HK-2 (cell line): ENCODE measurements at regions not wholly inside any gene's neighbourhood (a gene's known extent, or its start where the extent isn't known, plus 50 kb on each side); places are given as distances from the start of the nearest gene placed in this dataset.
"Not testable (repeated sequence)": the region's sequence is repeated elsewhere in the genome, so short reads cannot be mapped to it uniquely, and the experiment has no call there.

Experiments used
- DNase-seq: peaks from one replicate; pipeline ENCODE4 v3.0.0-alpha.2; 2018; ENCODE audit not compliant: unreplicated experiment

DNA sequence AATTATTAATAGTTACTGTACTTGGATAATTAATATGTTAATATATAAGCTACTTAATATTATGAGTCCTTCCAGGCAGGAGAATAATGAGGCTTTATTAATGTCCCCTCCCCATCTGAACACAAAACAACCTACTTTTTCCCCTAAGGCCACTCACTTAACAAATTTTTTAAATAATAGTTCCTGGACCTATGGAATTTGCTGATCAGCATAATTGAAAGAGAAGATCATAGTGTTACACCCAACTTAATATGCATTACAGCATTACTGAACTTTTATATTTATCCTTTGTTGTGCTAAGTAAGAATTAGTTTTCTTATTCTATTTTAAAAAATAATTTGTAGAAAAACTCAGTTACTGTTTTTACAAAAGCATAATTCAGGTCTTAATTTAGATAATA, 1537.7 kb upstream of the GOT2 start:
- DNase-seq, result no peak

DNA sequence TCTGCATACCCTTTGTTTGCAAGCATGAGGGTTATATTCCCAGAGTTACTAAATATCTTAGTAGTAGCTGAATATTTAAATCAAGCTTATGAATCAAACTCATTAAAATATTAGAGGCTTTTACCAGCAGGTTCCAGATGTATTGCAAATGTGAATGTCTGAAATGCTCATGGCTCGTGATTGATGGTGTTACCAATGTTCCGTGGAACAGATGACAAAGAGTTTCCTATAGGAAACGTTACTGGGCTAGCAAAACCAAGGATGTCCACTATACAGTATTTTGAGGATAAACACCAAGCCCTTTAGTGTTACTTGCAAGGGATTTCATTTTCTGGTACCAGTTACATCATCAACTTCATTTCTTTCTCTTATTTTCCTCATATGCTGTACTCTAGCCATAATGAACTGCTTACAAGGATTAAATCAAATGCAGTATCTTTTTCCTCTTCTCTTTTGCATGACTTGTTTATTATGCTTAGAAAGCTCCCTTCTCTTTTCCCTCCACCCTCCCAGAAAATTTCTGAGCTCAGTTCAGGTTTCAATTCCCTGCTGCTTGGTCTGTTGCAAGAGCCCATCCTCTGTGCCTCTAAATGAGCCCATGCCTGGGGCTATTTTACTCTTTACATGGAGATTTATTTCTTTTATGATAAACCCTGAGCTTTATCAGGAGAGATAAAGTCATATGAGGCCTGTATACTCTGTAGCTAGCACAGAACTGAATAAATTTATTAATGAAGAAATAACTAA, 1537.1 kb upstream of the GOT2 start:
- no peak for DNase-seq

DNA sequence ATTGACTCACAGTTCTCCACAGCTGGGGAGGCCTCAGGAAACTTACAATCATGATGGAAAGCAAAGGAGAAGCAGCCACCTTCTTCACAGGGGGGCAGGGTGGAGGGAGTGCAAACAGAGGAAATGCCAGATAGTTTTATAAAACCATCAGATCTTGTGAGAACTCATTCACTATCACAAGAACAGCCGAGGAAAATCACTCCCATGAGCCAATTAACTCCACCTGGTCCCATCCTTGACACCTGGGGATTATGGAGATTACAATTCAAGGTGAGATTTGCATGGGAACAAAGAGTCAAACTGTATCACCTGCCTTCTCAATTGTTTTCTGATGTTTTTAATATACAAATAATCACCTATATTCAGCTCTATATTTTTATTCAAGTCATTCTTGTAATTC, 1527.3 kb upstream of the GOT2 start:
- no peak for DNase-seq

DNA sequence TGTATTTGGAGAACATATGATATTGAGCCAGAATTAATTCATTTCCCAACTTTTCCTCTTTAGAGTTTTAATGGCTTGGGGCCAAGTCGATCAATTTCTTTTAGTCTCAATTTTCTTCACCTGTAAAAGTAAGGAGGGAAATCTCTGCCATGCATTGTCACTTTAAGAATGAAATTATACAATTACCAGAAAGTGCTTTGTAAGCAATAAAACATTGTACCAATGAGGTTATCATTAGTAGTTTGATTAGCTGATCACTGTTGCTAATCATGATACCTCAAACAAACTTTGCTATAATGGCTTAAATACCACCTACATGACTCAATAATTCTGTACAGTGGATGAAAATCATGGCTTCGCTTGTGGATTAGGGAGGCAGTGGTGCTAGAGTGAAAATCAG, 1525.8 kb upstream of the GOT2 start:
- DNase-seq, result no peak

DNA sequence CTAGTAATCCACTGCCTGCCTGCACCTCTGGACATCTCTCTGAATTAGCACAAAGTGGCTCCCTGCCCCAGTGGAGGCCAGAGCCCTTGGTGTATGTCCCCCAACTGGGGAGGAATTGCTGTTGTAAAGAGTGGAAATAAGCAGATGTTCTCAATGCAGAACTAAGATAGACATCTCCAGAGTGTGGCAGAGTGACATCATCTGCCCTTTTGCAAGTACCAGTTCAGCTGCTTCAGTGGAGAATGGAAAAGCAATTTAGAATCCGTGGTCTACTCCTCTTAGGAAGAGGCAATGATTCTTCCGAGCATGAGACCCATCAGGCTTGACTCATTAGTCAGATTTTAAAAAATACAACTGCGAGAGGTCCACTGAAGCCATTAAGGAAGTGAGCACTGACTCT, 1512.0 kb upstream of the GOT2 start:
- no peak for DNase-seq

DNA sequence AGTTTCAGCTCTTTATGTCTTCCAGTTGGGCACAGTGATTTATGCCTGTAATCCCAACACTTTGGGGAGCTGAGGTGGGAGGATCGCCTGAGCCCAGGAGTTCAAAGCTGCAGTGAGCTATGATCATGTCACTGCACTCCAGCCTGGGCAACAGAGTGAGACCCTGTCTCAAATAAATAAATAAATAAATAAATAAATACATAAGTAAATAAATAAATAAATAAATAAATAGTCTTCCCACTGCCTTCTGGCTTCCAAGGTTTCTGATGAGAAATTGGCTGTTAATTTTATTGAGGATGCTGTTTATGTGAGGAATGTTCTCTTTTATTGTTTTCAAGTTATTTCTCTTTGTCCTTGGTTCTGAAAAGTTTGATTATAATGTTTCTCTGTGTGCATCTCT, 1507.6 kb upstream of the GOT2 start:
- DNase-seq, result no peak

DNA sequence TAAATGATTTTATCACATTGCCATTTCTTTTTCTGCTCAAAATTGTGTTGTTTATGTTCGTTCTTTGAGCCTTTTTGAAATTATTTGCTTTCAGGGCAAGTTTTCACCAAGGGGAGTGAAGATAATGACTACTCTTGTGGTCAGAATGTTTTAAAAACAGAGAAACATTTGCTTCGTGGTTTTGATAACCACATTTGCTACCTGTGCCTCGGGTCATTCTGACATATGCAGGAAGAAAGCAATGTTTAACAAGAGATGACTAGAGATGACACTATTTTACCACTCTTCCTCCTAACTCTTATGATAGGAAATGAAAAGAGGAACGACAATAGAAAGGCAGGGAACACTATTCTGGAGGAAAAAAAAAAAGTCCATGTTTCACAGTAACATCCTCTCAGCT, 1496.5 kb upstream of the GOT2 start:
- no peak for DNase-seq

DNA sequence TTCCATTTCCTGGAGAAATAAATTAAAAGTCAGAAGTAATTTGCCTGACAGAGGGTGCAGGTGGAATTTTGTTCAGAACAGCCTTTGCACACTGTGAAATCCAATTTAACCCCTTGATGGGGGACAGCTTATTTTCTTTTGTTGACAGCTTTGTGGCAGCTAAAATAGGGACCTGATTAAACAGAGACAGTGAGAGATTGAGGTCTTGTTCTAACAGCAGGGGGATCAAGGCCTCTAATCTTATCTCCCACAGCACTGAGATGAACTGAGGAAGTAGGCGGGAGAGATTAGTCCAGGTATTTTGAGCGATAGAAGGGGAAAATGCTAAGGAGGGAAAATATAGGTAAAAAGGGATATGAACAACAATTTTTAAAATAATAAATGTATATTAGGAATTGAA, 1491.4 kb upstream of the GOT2 start:
- no peak for DNase-seq

DNA sequence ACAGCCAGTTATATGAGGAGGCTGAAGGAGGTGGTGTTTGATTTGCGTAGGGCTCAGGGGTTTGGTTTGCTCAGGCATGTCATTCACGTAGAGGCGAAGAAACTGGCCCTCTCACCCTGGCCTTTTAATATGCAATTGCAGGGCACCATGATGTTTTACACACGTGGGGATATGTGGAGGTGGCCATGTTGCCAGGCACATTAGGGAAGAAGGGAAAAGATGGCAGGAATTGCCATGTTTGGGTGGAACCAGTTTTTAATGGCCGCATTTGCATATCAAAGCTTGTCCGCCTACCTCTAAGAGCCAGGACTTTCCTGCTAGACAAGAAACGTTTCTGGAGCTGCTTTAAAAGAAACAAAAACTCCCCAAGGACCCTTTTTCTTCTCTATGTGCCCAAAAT, 1483.7 kb upstream of the GOT2 start:
- DNase-seq, result no peak

DNA sequence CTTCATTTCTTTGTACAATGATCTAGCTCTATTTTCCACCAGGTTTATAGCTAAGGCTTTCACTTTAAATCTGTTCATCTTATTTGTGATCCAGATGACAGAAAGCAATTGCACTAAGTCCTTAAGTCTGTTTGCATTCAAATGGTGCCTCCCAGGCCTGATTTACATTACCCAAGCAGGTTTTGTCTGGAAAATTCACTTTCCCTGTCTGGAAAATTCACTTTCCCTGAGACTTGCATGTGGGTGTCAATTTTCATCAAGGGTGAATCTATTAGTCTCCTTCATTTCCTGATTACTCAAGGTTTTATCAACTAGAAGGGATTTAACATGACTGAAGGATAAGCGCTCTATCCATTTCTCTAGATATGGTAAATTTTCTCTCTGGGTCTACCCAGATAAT, 1480.2 kb upstream of the GOT2 start:
- no peak for DNase-seq

DNA sequence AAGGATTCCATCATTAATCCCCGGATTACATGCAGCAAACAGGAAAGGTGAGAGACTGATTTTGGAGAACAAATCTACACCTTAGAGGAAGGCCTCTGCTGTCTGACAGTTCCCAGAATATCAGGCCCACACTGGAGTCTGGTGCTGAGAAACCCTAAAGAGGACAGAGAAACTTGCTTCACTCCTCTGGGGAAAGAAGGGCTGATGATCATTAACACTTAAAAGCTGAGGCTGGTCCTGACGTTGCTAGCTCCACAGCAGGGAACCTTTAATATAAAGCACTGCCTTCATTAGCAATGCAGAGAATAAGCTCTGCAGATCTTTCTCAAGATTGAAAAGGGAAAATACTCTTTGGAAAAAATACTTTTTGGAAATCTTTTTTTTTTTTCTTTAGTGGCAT, 1472.4 kb upstream of the GOT2 start:
- no peak for DNase-seq

DNA sequence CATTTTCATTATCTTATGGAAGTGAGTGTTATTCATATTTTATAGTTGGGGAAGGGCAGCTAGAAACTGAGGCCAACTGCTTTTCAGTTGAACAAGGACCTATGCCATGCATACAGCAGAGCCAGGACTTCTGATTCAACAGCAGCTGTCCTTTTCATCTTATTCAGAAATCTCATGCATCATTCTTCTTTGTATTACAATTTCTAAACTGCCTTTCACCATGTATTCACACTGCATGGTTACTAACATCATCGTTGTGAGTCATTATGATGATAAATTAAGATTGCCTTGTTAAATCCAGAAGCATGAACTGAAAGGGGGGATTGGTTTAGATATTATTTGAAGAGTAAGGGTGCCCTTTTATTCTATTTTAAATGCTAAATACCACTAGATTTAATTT, 1470.1 kb upstream of the GOT2 start:
- DNase-seq, result no peak

DNA sequence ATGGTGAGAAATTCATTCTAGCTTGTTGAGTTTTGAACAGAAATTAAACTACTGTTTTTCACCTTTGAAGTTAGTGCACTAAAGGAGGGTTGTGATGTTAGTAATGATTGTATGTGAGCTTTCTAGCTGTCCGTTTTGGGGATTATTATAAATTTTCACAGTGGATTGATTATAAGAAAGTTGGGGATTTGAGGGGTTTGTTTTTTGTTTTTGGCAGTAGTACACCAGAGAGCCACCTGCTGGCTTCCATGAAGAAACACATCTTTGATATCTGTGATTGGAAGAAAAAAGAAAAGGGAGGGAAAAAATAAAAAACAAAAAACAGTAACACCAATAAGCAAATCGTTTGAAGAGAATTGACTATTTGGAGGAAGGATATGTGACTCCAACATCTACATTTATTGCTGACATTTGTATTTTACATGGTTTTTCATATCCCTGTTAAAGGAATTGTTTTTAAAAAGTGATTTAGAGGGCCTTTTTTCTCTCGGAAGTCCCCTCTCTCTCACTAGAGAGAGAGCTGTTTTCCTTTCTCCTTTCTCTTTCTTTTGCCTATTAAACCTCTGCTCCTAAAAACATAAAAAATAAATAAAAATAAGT, 1469.5 kb upstream of the GOT2 start:
- DNase-seq, result no peak

DNA sequence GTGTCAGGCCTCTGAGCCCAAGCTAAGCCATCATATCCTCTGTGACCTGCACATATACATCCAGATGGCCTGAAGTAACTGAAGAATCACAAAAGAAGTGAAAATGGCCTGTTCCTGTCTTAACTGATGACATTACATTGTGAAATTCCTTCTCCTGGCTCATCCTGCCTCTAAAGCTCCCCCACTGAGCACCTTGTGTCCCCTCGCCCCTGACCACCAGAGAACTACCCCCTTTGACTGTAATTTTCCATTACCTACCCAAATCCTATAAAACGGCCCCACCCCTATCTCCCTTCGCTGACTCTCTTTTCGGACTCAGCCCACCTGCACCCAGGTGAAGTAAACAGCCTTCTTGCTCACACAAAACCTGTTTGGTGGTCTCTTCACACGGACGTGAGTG, 1466.6 kb upstream of the GOT2 start:
- DNase-seq, result not testable (repeated sequence)

DNA sequence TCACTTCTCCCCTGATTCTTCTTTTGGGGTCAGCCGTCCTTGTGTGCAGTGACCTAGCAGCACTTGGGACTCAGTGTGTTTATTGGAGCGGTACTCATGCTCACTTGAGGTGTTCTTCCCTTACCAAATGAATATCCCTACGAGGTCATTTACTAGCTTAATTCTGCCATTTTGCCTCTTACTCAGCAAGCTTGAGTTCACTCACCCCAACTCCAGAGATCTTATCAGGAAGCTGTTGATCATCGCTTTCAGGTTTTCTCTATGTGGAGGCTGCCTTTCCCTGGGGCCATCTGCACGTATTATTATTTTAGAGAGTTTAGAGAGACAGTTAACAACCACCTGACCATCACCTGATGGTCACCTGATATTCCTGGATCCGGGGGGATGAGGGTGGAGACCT, 1466.0 kb upstream of the GOT2 start:
- DNase-seq, result no peak

DNA sequence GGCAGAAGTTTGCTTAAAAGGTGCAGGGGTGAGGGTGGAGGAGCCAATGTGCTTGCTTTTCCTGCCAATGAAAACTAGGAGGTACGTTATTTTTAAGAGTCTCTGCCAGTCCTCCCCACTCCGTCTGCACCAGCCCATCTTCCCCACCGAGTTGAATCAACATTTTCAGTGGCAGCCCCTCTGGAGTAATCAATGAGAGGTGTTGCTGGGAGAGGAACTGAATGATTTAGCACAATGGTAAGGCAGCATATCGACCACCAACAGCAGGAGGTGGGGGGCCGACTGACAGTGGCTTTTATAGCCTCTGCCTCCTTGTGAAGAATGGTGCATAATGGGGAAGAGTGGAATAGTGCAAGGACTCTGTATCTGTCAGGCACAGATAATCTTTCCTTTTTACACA, 1465.0 kb upstream of the GOT2 start:
- no peak for DNase-seq

DNA sequence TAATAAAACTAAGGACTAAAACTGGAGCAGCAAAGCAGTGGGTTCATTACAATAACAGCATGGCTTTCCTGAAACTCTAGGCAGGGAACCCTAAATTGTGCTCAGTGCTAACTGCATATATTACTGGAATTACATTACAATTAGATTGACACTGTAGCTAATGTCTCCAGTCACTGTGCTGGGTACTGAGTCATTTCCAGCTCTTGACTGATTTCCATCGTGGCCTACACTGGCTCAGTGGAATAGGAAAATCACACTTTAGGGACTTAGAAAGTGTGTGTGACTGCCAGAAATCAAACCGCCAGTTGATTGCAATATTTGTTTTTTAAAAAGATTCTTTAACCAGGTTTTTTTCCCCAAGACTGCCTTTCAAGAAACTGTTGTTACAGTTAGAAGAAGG, 1447.4 kb upstream of the GOT2 start:
- DNase-seq, result no peak

DNA sequence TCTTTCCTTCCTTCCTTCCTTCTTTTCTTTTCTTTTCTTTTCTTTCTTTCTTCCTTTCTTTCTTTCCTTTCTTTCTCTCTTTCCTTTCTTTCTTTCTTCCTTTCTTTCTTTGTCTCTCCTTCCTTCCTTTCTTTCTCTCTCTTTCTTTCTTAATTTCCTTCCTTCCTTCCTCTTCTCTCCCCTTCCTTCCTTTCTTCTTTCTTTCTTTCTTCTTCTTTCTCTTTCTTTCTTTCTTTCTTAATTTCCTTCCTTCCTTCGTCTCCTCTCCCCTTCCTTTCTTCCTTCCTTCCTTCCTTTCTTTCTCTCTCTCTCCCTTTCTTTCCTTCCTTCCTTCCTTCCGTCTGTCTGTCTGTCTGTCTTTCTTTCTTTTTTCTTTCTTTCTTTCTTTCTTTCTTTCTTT, 1446.5 kb upstream of the GOT2 start:
- no peak for DNase-seq

DNA sequence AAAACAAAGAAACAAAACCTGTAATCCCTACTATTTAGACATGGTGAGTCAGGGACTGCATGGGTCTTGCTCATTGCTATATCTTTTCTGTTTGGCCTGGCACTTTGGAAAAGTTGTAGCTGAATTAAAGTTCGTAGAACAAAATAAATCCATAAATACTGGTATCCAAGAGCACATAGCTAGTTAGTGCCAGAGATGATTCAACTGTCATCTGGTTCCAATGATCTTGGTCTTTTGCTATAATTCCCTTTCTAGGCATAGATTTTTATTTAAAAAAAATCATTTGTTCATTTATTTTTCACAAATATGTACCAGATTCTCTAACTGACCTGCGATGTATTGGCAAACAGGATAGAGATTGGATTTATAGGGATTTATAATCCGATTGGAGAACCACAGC, 1436.1 kb upstream of the GOT2 start:
- no peak for DNase-seq

DNA sequence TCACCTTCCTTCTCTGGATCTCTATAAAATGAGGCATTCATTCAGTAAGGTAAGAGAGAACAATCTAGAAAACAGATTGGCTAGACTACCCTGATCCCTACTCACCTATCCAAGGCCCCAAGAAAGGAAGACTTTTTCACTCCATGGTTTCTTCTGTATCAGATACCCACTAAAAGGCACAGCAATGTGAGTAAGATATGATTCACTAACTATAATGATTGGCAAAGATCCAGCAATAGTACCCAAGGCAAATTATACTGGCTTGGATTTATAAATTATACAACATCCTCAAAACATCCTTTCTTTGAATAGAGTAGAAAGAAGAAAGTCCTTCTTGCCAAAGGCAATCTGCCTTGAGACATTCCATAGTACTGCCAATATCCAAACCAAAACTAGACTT, 1432.0 kb upstream of the GOT2 start:
- DNase-seq, result no peak

DNA sequence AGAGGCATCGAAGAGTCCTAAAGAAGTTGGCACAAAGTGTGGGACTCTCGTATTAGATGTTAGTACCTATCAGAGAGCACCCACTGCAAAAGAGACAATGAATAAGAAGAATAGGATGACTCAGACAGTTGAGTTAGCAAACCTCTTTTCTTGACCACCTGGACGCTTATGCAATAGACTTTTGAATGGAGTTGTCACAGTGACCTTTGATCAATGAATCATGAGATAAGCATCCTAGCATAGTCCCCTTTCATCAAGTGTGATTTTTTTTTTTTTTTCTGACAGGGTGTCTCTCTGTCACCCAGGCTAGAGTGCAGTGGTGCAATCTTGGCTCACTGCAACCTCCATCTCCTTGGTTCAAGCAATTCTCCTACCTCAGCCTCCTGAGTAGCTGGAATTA, 1417.9 kb upstream of the GOT2 start:
- no peak for DNase-seq

DNA sequence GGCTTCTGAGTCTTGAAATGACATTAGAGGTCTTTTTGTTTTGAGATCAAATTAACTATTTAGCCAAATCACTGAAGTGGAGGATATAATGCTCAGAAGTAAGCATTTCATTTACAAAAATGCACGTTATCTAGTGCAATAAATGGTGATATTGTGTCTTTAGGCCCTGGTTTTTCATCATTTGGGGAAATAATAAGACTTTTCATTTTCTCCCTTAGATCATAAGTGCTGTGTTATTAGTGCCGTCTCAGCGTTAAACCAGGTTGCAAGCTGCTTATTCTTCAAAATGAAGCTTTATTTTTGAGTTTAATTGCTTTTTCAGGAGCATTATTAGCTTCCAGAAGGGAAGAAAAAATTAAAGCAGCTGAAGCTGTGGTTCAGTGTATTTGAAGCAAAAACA, 1416.8 kb upstream of the GOT2 start:
- no peak for DNase-seq

DNA sequence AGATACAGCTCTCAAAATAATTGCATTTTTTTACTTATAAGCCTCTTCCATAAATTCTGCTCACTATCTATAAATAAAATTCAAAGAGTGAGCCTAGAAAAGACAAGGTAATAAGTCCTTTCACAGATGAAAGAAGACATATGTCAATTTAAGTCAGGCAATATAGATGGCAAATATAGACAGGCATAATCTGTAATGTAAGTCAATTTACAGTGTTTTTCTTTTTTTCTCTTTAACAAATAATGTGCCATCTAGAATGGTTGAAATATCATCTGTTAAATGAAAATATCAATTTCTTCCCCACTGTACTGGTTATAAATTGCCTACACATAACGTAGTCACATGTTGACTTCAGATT, 1409.2 kb upstream of the GOT2 start:
- DNase-seq, result no peak
